GM23338 (cell line): ENCODE measurements at regions not wholly inside any gene's neighbourhood (a gene's known extent, or its start where the extent isn't known, plus 50 kb on each side); places are given as distances from the start of the nearest gene placed in this dataset.

Experiments used
- ATAC-seq: fragments of 200-7000 bp; cut with Tn5 transposase; 3 replicates; pipeline ENCODE4 v1.9.1; 2020
- DNase-seq: peaks from one replicate; pipeline ENCODE4 v3.0.0-alpha.2; 2015; ENCODE audit warnings: low spot score
- H2AFZ ChIP-seq: fragments of 200-600 bp; sonication (generic); 2 replicates; pipeline ENCODE4 v1.8.0; 2016; ENCODE audit warnings: antibody characterized with exemption, mild to moderate bottlenecking, moderate library complexity
- H3F3A ChIP-seq: fragments of 200-600 bp; sonication (generic); replicated peaks from 2 replicates; pipeline ENCODE4 v1.8.0; 2017; ENCODE audit warnings: antibody characterized with exemption, mixed run types, low read depth
- H3K27ac ChIP-seq: fragments of 200-600 bp; sonication (generic); 2 replicates; pipeline ENCODE4 v1.6.1; 2016; ENCODE audit warnings: low read depth
- H3K27me3 ChIP-seq: fragments of 200-600 bp; sonication (generic); 2 replicates; pipeline ENCODE4 v1.8.0; 2016; ENCODE audit warnings: mild to moderate bottlenecking, mixed run types, moderate library complexity; ENCODE audit not compliant: insufficient read depth
- H3K36me3 ChIP-seq: fragments of 200-600 bp; sonication (generic); 2 replicates; pipeline ENCODE4 v1.8.0; 2016; ENCODE audit warnings: mild to moderate bottlenecking; ENCODE audit not compliant: insufficient read depth
- H3K4me1 ChIP-seq: fragments of 200-600 bp; sonication (generic); 2 replicates; pipeline ENCODE4 v1.8.0; 2016; ENCODE audit warnings: mild to moderate bottlenecking, moderate library complexity; ENCODE audit not compliant: insufficient read depth
- H3K4me2 ChIP-seq: fragments of 200-600 bp; sonication (generic); 2 replicates; pipeline ENCODE4 v1.7.1; 2017; ENCODE audit warnings: mixed run types
- H3K4me3 ChIP-seq: fragments of 200-600 bp; sonication (generic); 2 replicates; pipeline ENCODE4 v1.6.1; 2016; ENCODE audit warnings: mixed run types
- H3K79me2 ChIP-seq: fragments of 200-600 bp; sonication (generic); replicated peaks from 2 replicates; pipeline ENCODE4 v1.8.0; 2017; ENCODE audit warnings: mild to moderate bottlenecking; ENCODE audit not compliant: insufficient read depth
- H3K9me2 ChIP-seq: fragments of 200-600 bp; sonication (generic); 2 replicates; pipeline ENCODE4 v1.8.0; 2017; ENCODE audit not compliant: insufficient read depth
- H4K20me1 ChIP-seq: fragments of 200-600 bp; sonication (generic); replicated peaks from 2 replicates; pipeline ENCODE4 v1.8.0; 2017; ENCODE audit warnings: mild to moderate bottlenecking; ENCODE audit not compliant: insufficient read depth
- H3K27ac Mint-ChIP-seq: 2 replicates; pipeline ENCODE4 v1.8.0; 2020; ENCODE audit warnings: inconsistent platforms, mild to moderate bottlenecking, moderate library complexity, mixed read lengths
- H3K27me3 Mint-ChIP-seq: 3 replicates; pipeline ENCODE4 v1.8.0; 2022; ENCODE audit warnings: low read depth, mild to moderate bottlenecking, moderate library complexity, mixed read lengths, inconsistent platforms; ENCODE audit not compliant: insufficient read depth, poor library complexity
- H3K36me3 Mint-ChIP-seq: 3 replicates; pipeline ENCODE4 v1.8.0; 2021; ENCODE audit warnings: low read depth, mild to moderate bottlenecking, inconsistent platforms, moderate library complexity, mixed read lengths
- H3K4me1 Mint-ChIP-seq: 3 replicates; pipeline ENCODE4 v1.8.0; 2020; ENCODE audit warnings: mild to moderate bottlenecking, inconsistent platforms, mixed read lengths
- H3K4me3 Mint-ChIP-seq: 3 replicates; pipeline ENCODE4 v1.8.0; 2021; ENCODE audit warnings: moderate library complexity, mild to moderate bottlenecking, inconsistent platforms, mixed read lengths
- H3K9me3 Mint-ChIP-seq: 3 replicates; pipeline ENCODE4 v1.8.0; 2020; ENCODE audit warnings: moderate library complexity, mild to moderate bottlenecking, inconsistent platforms, mixed read lengths
- CREB1 ChIP-seq: fragments of 250-450 bp; sonication (Bioruptor Pico); IDR thresholded peaks from 2 replicates; pipeline ENCODE4 v1.5.0; 2020; ENCODE audit warnings: low read depth, mild to moderate bottlenecking, moderate library complexity
- CTCF ChIP-seq, 2 experiments: fragments of 200-600 bp in 1 of 2; sonication (generic) in 1 of 2; conservative IDR thresholded peaks; 2 replicates each; pipeline versions ENCODE4 v1.5.1 to v1.6.1; 2016 to 2017; ENCODE audit warnings: antibody characterized with exemption in 2 of 2, low read depth in 2 of 2, mild to moderate bottlenecking in 2 of 2, moderate library complexity in 1 of 2
- ETS1 ChIP-seq: IDR thresholded peaks from 2 replicates; pipeline ENCODE4 v1.6.1; 2016; ENCODE audit warnings: antibody characterized with exemption
- EZH2 ChIP-seq: fragments of 200-600 bp; sonication (generic); IDR thresholded peaks from one replicate; pipeline ENCODE4 v1.8.0; 2017; ENCODE audit warnings: antibody characterized with exemption, mild to moderate bottlenecking, low read depth; ENCODE audit not compliant: unreplicated experiment
- EZH2phosphoT487 ChIP-seq: fragments of 200-600 bp; sonication (generic); IDR thresholded peaks from one replicate; pipeline ENCODE4 v1.8.1; 2018; ENCODE audit warnings: antibody characterized with exemption; ENCODE audit not compliant: unreplicated experiment
- JUNB ChIP-seq: IDR thresholded peaks from one replicate; pipeline ENCODE4 v1.6.1; 2016; ENCODE audit warnings: antibody characterized with exemption; ENCODE audit not compliant: unreplicated experiment
- NANOG ChIP-seq: IDR thresholded peaks from 2 replicates; pipeline ENCODE4 v1.6.1; 2016; ENCODE audit warnings: antibody characterized with exemption, borderline replicate concordance
- POLR2AphosphoS5 ChIP-seq: IDR thresholded peaks from 2 replicates; pipeline ENCODE4 v1.6.1; 2016; ENCODE audit warnings: antibody characterized with exemption, low read depth
- REST ChIP-seq: IDR thresholded peaks from one replicate; pipeline ENCODE4 v1.6.1; 2018; ENCODE audit warnings: antibody characterized with exemption; ENCODE audit not compliant: unreplicated experiment
- STAT1 ChIP-seq: IDR thresholded peaks from one replicate; pipeline ENCODE4 v1.6.1; 2016; ENCODE audit warnings: antibody characterized with exemption; ENCODE audit not compliant: unreplicated experiment
- ZNF114 ChIP-seq: fragments of 250-450 bp; sonication (Bioruptor Pico); IDR thresholded peaks from 2 replicates; pipeline ENCODE4 v1.5.0; 2020; ENCODE audit warnings: mild to moderate bottlenecking, moderate library complexity
- ZNF331 ChIP-seq: fragments of 250-450 bp; sonication (Bioruptor Pico); IDR thresholded peaks from 2 replicates; pipeline ENCODE4 v1.5.0; 2020; ENCODE audit warnings: low read depth, mild to moderate bottlenecking, moderate library complexity
- ZNF462 ChIP-seq: fragments of 250-450 bp; sonication (Bioruptor Pico); IDR thresholded peaks from 2 replicates; pipeline ENCODE4 v1.5.0; 2020; ENCODE audit warnings: mild to moderate bottlenecking, moderate library complexity

DNA sequence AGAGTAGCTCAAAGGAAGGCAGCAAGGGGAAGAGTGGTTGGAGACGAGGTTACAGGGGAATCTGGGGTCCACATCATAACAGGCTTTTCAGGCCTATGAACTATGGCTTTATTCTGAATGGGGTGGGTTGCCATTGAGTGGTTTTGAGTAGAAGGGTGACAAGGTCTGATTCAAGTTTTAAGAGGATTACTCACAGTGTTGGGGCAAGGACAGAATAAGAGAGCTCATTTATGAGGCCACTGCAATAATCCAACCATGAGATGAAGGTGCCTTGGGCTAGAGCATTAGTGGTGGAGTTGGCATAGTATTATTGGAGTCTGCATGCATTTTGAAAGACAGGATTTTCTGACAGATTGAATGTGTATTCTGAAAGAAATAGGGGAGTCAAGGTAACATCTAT lies 315.9 kb downstream of the RNF144A start:
- no peaks in the 10 kb centered on the region for H3K9me3 Mint-ChIP-seq
- no peaks in the 10 kb centered on the region for H3K36me3 ChIP-seq
- DNase-seq = no peak
- H3K79me2 ChIP-seq = no peaks in the 10 kb centered on the region
- no peaks in the 10 kb centered on the region for H3K36me3 Mint-ChIP-seq
- TF ChIP-seq JUNB (no peak), EZH2phosphoT487 (no peak), ZNF462 (CRISPR knock-in tag) (no peak), EZH2 (no peak), POLR2AphosphoS5 (no peak), CTCF (conservative IDR thresholded peaks at IDR 0.05; ENCODE audit: low read depth in 2 of 2) (no peak), NANOG (no peak), ZNF114 (CRISPR knock-in tag) (no peak), ZNF331 (no peak), ETS1 (no peak), CREB1 (CRISPR knock-in tag) (no peak), REST (no peak), STAT1 (no peak)
- no peaks in the 10 kb centered on the region for H3K27me3 ChIP-seq
- no peaks in the 10 kb centered on the region for H4K20me1 ChIP-seq
- H3K4me2 ChIP-seq = no peak overlapping the region
- peaks cover 9% of the 10 kb centered on the region for H3K4me1 ChIP-seq
- H3K27ac Mint-ChIP-seq = no peak overlapping the region
- no peak for ATAC-seq
- no peaks in the 10 kb centered on the region for H3F3A ChIP-seq
- no peak overlapping the region for H3K4me3 Mint-ChIP-seq
- peaks cover 2% of the 10 kb centered on the region for H3K27me3 Mint-ChIP-seq
- H3K27ac ChIP-seq = no peak overlapping the region
- no peak overlapping the region for H3K4me3 ChIP-seq
- H3K4me1 Mint-ChIP-seq = peaks cover 8% of the 10 kb centered on the region
- no peak overlapping the region for H2AFZ ChIP-seq
- H3K9me2 ChIP-seq = peaks cover 15% of the 10 kb centered on the region; the same call in 1 of the 2 replicates
